ENCODE measurements at regions not wholly inside any gene's neighbourhood (a gene's known extent, or its start where the extent isn't known, plus 50 kb on each side); places are given as distances from the start of the nearest gene placed in this dataset.

- 94 to 98% methylated on average over 2 of the region's 2 CpGs for WGBS, 2 donors
- Histone ChIP-seq H3K4me3 (no peak overlapping the region), H3K36me3 (ENCODE audit: control insufficient read depth in 4 of 4, insufficient read depth in 4 of 4, low read length in 4 of 4) (no peaks in the 10 kb centered on the region), H3K27me3 (ENCODE audit: control insufficient read depth in 3 of 3, insufficient read depth in 3 of 3, low read length in 2 of 3) (no peaks in the 10 kb centered on the region), H3K27ac (ENCODE audit: low read depth in 1 of 2, low read length in 1 of 2) (no peak overlapping the region), H3K9ac (ENCODE audit: insufficient read depth in 1 of 2, low read length in 2 of 2) (no peak overlapping the region), H3K4me1 (ENCODE audit: control insufficient read depth in 5 of 5, insufficient read depth in 5 of 5, low read length in 5 of 5) (no peaks in the 10 kb centered on the region), H3K9me3 (ENCODE audit: control insufficient read depth in 4 of 4, insufficient read depth in 3 of 4, low read length in 3 of 4) (no peaks in the 10 kb centered on the region)
- TF ChIP-seq CTCF (IDR thresholded peaks at IDR 0.05; ENCODE audit: control extremely low read depth, extremely low read depth), result no peak
- DNase-seq (no peak), ATAC-seq (ENCODE audit: insufficient read depth, low FRiP score) (no peak)
Observed at GRCh38 chr21:19986396-19986795, 1011.8 kb upstream of the NCAM2 start.

GRCh38 chr21:19987671-19988070, 1010.5 kb upstream of the NCAM2 start:
- 84 to 88% methylated on average over 4 of the region's 4 CpGs for WGBS, 2 donors
- no peaks in the 10 kb centered on the region for H3K4me1 ChIP-seq (ENCODE audit: control insufficient read depth in 5 of 5, insufficient read depth in 5 of 5, low read length in 5 of 5)
- DNase-seq (no peak), ATAC-seq (ENCODE audit: insufficient read depth, low FRiP score) (no peak)
- TF ChIP-seq CTCF (IDR thresholded peaks at IDR 0.05; ENCODE audit: control extremely low read depth, extremely low read depth), result no peak
- no peaks in the 10 kb centered on the region for H3K27me3 ChIP-seq (ENCODE audit: control insufficient read depth in 3 of 3, insufficient read depth in 3 of 3, low read length in 2 of 3)
- no peaks in the 10 kb centered on the region for H3K9me3 ChIP-seq (ENCODE audit: control insufficient read depth in 4 of 4, insufficient read depth in 3 of 4, low read length in 3 of 4)
- H3K9ac ChIP-seq (ENCODE audit: insufficient read depth in 1 of 2, low read length in 2 of 2), result no peak overlapping the region
- no peak overlapping the region for H3K4me3 ChIP-seq
- no peaks in the 10 kb centered on the region for H3K36me3 ChIP-seq (ENCODE audit: control insufficient read depth in 4 of 4, insufficient read depth in 4 of 4, low read length in 4 of 4)
- no peak overlapping the region for H3K27ac ChIP-seq (ENCODE audit: low read depth in 1 of 2, low read length in 1 of 2)

- no peaks in the 10 kb centered on the region for H3K27me3 ChIP-seq (ENCODE audit: control insufficient read depth in 3 of 3, insufficient read depth in 3 of 3, low read length in 2 of 3)
- H3K4me3 ChIP-seq, result no peak overlapping the region
- no peaks in the 10 kb centered on the region for H3K36me3 ChIP-seq (ENCODE audit: control insufficient read depth in 4 of 4, insufficient read depth in 4 of 4, low read length in 4 of 4)
- DNase-seq (no peak), ATAC-seq (ENCODE audit: insufficient read depth, low FRiP score) (no peak)
- no peaks in the 10 kb centered on the region for H3K9me3 ChIP-seq (ENCODE audit: control insufficient read depth in 4 of 4, insufficient read depth in 3 of 4, low read length in 3 of 4)
- no peak for TF ChIP-seq CTCF (IDR thresholded peaks at IDR 0.05; ENCODE audit: control extremely low read depth, extremely low read depth)
- H3K27ac ChIP-seq (ENCODE audit: low read depth in 1 of 2, low read length in 1 of 2), result no peak overlapping the region
- no peak overlapping the region for H3K9ac ChIP-seq (ENCODE audit: insufficient read depth in 1 of 2, low read length in 2 of 2)
- H3K4me1 ChIP-seq (ENCODE audit: control insufficient read depth in 5 of 5, insufficient read depth in 5 of 5, low read length in 5 of 5), result no peaks in the 10 kb centered on the region
Observed at GRCh38 chr21:19992540-19992939, 1005.7 kb upstream of the NCAM2 start.

- Histone ChIP-seq H3K27me3 (ENCODE audit: control insufficient read depth in 3 of 3, insufficient read depth in 3 of 3, low read length in 2 of 3) (no peaks in the 10 kb centered on the region), H3K4me1 (ENCODE audit: control insufficient read depth in 5 of 5, insufficient read depth in 5 of 5, low read length in 5 of 5) (no peaks in the 10 kb centered on the region), H3K27ac (ENCODE audit: low read depth in 1 of 2, low read length in 1 of 2) (no peak overlapping the region), H3K9me3 (ENCODE audit: control insufficient read depth in 4 of 4, insufficient read depth in 3 of 4, low read length in 3 of 4) (peaks cover 0 to 2% (median 0%) of the 10 kb centered on the region in 4 donors), H3K36me3 (ENCODE audit: control insufficient read depth in 4 of 4, insufficient read depth in 4 of 4, low read length in 4 of 4) (no peaks in the 10 kb centered on the region), H3K9ac (ENCODE audit: insufficient read depth in 1 of 2, low read length in 2 of 2) (no peak overlapping the region), H3K4me3 (no peak overlapping the region)
- TF ChIP-seq CTCF (IDR thresholded peaks at IDR 0.05; ENCODE audit: control extremely low read depth, extremely low read depth), result no peak
- DNase-seq (no peak), ATAC-seq (ENCODE audit: insufficient read depth, low FRiP score) (no peak)
- WGBS, 2 donors, result 62 to 76% methylated on average over 4 of the region's 4 CpGs
Observed at GRCh38 chr21:19993268-19993667, 1004.9 kb upstream of the NCAM2 start.

Measured in lung (tissue), 11 donors.